GM23338 (cell line): ENCODE measurements at regions not wholly inside any gene's neighbourhood (a gene's known extent, or its start where the extent isn't known, plus 50 kb on each side); places are given as distances from the start of the nearest gene placed in this dataset.

Experiments used
- ATAC-seq: fragments of 200-7000 bp; cut with Tn5 transposase; 3 replicates; pipeline ENCODE4 v1.9.1; 2020
- DNase-seq: peaks from one replicate; pipeline ENCODE4 v3.0.0-alpha.2; 2015; ENCODE audit warnings: low spot score
- H2AFZ ChIP-seq: fragments of 200-600 bp; sonication (generic); 2 replicates; pipeline ENCODE4 v1.8.0; 2016; ENCODE audit warnings: antibody characterized with exemption, mild to moderate bottlenecking, moderate library complexity
- H3F3A ChIP-seq: fragments of 200-600 bp; sonication (generic); replicated peaks from 2 replicates; pipeline ENCODE4 v1.8.0; 2017; ENCODE audit warnings: antibody characterized with exemption, mixed run types, low read depth
- H3K27ac ChIP-seq: fragments of 200-600 bp; sonication (generic); 2 replicates; pipeline ENCODE4 v1.6.1; 2016; ENCODE audit warnings: low read depth
- H3K27me3 ChIP-seq: fragments of 200-600 bp; sonication (generic); 2 replicates; pipeline ENCODE4 v1.8.0; 2016; ENCODE audit warnings: mild to moderate bottlenecking, mixed run types, moderate library complexity; ENCODE audit not compliant: insufficient read depth
- H3K36me3 ChIP-seq: fragments of 200-600 bp; sonication (generic); 2 replicates; pipeline ENCODE4 v1.8.0; 2016; ENCODE audit warnings: mild to moderate bottlenecking; ENCODE audit not compliant: insufficient read depth
- H3K4me1 ChIP-seq: fragments of 200-600 bp; sonication (generic); 2 replicates; pipeline ENCODE4 v1.8.0; 2016; ENCODE audit warnings: mild to moderate bottlenecking, moderate library complexity; ENCODE audit not compliant: insufficient read depth
- H3K4me2 ChIP-seq: fragments of 200-600 bp; sonication (generic); 2 replicates; pipeline ENCODE4 v1.7.1; 2017; ENCODE audit warnings: mixed run types
- H3K4me3 ChIP-seq: fragments of 200-600 bp; sonication (generic); 2 replicates; pipeline ENCODE4 v1.6.1; 2016; ENCODE audit warnings: mixed run types
- H3K79me2 ChIP-seq: fragments of 200-600 bp; sonication (generic); replicated peaks from 2 replicates; pipeline ENCODE4 v1.8.0; 2017; ENCODE audit warnings: mild to moderate bottlenecking; ENCODE audit not compliant: insufficient read depth
- H3K9me2 ChIP-seq: fragments of 200-600 bp; sonication (generic); 2 replicates; pipeline ENCODE4 v1.8.0; 2017; ENCODE audit not compliant: insufficient read depth
- H4K20me1 ChIP-seq: fragments of 200-600 bp; sonication (generic); replicated peaks from 2 replicates; pipeline ENCODE4 v1.8.0; 2017; ENCODE audit warnings: mild to moderate bottlenecking; ENCODE audit not compliant: insufficient read depth
- H3K27ac Mint-ChIP-seq: 2 replicates; pipeline ENCODE4 v1.8.0; 2020; ENCODE audit warnings: inconsistent platforms, mild to moderate bottlenecking, moderate library complexity, mixed read lengths
- H3K27me3 Mint-ChIP-seq: 3 replicates; pipeline ENCODE4 v1.8.0; 2022; ENCODE audit warnings: low read depth, mild to moderate bottlenecking, moderate library complexity, mixed read lengths, inconsistent platforms; ENCODE audit not compliant: insufficient read depth, poor library complexity
- H3K36me3 Mint-ChIP-seq: 3 replicates; pipeline ENCODE4 v1.8.0; 2021; ENCODE audit warnings: low read depth, mild to moderate bottlenecking, inconsistent platforms, moderate library complexity, mixed read lengths
- H3K4me1 Mint-ChIP-seq: 3 replicates; pipeline ENCODE4 v1.8.0; 2020; ENCODE audit warnings: mild to moderate bottlenecking, inconsistent platforms, mixed read lengths
- H3K4me3 Mint-ChIP-seq: 3 replicates; pipeline ENCODE4 v1.8.0; 2021; ENCODE audit warnings: moderate library complexity, mild to moderate bottlenecking, inconsistent platforms, mixed read lengths
- H3K9me3 Mint-ChIP-seq: 3 replicates; pipeline ENCODE4 v1.8.0; 2020; ENCODE audit warnings: moderate library complexity, mild to moderate bottlenecking, inconsistent platforms, mixed read lengths
- EZH2 ChIP-seq: fragments of 200-600 bp; sonication (generic); IDR thresholded peaks from one replicate; pipeline ENCODE4 v1.8.0; 2017; ENCODE audit warnings: antibody characterized with exemption, mild to moderate bottlenecking, low read depth; ENCODE audit not compliant: unreplicated experiment
- JUNB ChIP-seq: IDR thresholded peaks from one replicate; pipeline ENCODE4 v1.6.1; 2016; ENCODE audit warnings: antibody characterized with exemption; ENCODE audit not compliant: unreplicated experiment
- NANOG ChIP-seq: IDR thresholded peaks from 2 replicates; pipeline ENCODE4 v1.6.1; 2016; ENCODE audit warnings: antibody characterized with exemption, borderline replicate concordance
- STAT1 ChIP-seq: IDR thresholded peaks from one replicate; pipeline ENCODE4 v1.6.1; 2016; ENCODE audit warnings: antibody characterized with exemption; ENCODE audit not compliant: unreplicated experiment
- ZNF114 ChIP-seq: fragments of 250-450 bp; sonication (Bioruptor Pico); IDR thresholded peaks from 2 replicates; pipeline ENCODE4 v1.5.0; 2020; ENCODE audit warnings: mild to moderate bottlenecking, moderate library complexity
- ZNF331 ChIP-seq: fragments of 250-450 bp; sonication (Bioruptor Pico); IDR thresholded peaks from 2 replicates; pipeline ENCODE4 v1.5.0; 2020; ENCODE audit warnings: low read depth, mild to moderate bottlenecking, moderate library complexity
- TF ChIP-seq, protein P1 (sequence below): fragments of 250-450 bp; sonication (Bioruptor Pico); IDR thresholded peaks from 2 replicates; pipeline ENCODE4 v1.5.0; 2020; ENCODE audit warnings: mild to moderate bottlenecking, moderate library complexity
- TF ChIP-seq, protein P2 (sequence below): IDR thresholded peaks from one replicate; pipeline ENCODE4 v1.6.1; 2018; ENCODE audit warnings: antibody characterized with exemption; ENCODE audit not compliant: unreplicated experiment
- TF ChIP-seq, protein P3 (sequence below), 2 experiments: fragments of 200-600 bp in 1 of 2; sonication (generic) in 1 of 2; conservative IDR thresholded peaks; 2 replicates each; pipeline versions ENCODE4 v1.5.1 to v1.6.1; 2016 to 2017; ENCODE audit warnings: antibody characterized with exemption in 2 of 2, low read depth in 2 of 2, mild to moderate bottlenecking in 2 of 2, moderate library complexity in 1 of 2

DNA sequence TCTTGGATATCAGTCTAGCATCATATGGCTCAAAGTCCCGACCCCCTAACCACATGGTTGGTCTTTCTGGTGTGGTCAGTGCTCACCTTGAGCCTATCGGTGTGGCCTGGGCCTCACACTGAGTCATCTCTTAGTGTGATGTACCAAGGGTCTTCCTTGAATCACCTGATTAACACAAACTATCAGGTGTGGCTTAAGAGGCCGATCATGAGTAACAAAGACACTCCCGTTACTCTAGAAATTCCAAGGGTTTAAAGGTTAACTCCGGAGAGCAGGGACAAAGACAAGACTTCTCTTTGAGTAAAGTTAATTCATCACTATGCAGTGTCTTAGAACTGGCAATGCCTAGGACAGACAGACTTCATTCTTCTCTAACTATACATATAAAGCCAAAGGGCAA lies 52.3 kb upstream of the ARMC3 start:
- no peaks in the 10 kb centered on the region; the same call in 2 of the 3 replicates for H3K9me3 Mint-ChIP-seq
- Histone ChIP-seq H3K9me2 (peaks cover 11% of the 10 kb centered on the region; the same call in 1 of the 2 replicates), H3K4me2 (peak overlapping the region; percentile 5; the same call in 1 of the 2 replicates), H4K20me1 (no peaks in the 10 kb centered on the region), H3K36me3 (no peaks in the 10 kb centered on the region), H3K4me1 (peaks cover 51% of the 10 kb centered on the region), H3K4me3 (no peak overlapping the region), H3K27ac (0 out of 2 replicates have a peak overlapping the region, but pooled peaks have one; percentile 18), H3K79me2 (no peaks in the 10 kb centered on the region), H3K27me3 (no peaks in the 10 kb centered on the region), H2AFZ (no peak overlapping the region), H3F3A (0 out of 2 replicates have a peak, but pooled peaks cover 4% of the 10 kb centered on the region)
- peak; percentile 45 for ATAC-seq
- DNase-seq: peak; percentile 34
- H3K36me3 Mint-ChIP-seq: no peaks in the 10 kb centered on the region
- H3K4me3 Mint-ChIP-seq: no peak overlapping the region; the same call in 2 of the 3 replicates
- peaks cover 45% of the 10 kb centered on the region for H3K4me1 Mint-ChIP-seq
- TF ChIP-seq ZNF331: no peak
- TF ChIP-seq, protein P1, sequence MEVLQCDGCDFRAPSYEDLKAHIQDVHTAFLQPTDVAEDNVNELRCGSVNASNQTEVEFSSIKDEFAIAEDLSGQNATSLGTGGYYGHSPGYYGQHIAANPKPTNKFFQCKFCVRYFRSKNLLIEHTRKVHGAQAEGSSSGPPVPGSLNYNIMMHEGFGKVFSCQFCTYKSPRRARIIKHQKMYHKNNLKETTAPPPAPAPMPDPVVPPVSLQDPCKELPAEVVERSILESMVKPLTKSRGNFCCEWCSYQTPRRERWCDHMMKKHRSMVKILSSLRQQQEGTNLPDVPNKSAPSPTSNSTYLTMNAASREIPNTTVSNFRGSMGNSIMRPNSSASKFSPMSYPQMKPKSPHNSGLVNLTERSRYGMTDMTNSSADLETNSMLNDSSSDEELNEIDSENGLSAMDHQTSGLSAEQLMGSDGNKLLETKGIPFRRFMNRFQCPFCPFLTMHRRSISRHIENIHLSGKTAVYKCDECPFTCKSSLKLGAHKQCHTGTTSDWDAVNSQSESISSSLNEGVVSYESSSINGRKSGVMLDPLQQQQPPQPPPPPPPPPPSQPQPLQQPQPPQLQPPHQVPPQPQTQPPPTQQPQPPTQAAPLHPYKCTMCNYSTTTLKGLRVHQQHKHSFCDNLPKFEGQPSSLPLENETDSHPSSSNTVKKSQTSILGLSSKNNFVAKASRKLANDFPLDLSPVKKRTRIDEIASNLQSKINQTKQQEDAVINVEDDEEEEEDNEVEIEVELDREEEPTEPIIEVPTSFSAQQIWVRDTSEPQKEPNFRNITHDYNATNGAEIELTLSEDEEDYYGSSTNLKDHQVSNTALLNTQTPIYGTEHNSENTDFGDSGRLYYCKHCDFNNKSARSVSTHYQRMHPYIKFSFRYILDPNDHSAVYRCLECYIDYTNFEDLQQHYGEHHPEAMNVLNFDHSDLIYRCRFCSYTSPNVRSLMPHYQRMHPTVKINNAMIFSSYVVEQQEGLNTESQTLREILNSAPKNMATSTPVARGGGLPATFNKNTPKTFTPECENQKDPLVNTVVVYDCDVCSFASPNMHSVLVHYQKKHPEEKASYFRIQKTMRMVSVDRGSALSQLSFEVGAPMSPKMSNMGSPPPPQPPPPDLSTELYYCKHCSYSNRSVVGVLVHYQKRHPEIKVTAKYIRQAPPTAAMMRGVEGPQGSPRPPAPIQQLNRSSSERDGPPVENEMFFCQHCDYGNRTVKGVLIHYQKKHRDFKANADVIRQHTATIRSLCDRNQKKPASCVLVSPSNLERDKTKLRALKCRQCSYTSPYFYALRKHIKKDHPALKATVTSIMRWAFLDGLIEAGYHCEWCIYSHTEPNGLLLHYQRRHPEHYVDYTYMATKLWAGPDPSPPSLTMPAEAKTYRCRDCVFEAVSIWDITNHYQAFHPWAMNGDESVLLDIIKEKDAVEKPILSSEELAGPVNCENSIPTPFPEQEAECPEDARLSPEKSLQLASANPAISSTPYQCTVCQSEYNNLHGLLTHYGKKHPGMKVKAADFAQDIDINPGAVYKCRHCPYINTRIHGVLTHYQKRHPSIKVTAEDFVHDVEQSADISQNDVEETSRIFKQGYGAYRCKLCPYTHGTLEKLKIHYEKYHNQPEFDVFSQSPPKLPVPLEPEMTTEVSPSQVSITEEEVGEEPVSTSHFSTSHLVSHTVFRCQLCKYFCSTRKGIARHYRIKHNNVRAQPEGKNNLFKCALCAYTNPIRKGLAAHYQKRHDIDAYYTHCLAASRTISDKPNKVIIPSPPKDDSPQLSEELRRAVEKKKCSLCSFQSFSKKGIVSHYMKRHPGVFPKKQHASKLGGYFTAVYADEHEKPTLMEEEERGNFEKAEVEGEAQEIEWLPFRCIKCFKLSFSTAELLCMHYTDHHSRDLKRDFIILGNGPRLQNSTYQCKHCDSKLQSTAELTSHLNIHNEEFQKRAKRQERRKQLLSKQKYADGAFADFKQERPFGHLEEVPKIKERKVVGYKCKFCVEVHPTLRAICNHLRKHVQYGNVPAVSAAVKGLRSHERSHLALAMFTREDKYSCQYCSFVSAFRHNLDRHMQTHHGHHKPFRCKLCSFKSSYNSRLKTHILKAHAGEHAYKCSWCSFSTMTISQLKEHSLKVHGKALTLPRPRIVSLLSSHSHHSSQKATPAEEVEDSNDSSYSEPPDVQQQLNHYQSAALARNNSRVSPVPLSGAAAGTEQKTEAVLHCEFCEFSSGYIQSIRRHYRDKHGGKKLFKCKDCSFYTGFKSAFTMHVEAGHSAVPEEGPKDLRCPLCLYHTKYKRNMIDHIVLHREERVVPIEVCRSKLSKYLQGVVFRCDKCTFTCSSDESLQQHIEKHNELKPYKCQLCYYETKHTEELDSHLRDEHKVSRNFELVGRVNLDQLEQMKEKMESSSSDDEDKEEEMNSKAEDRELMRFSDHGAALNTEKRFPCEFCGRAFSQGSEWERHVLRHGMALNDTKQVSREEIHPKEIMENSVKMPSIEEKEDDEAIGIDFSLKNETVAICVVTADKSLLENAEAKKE: no peak
- TF ChIP-seq STAT1: no peak
- TF ChIP-seq JUNB: no peak
- no peaks in the 10 kb centered on the region for H3K27me3 Mint-ChIP-seq
- H3K27ac Mint-ChIP-seq: peak overlapping the region; percentile 73

DNA sequence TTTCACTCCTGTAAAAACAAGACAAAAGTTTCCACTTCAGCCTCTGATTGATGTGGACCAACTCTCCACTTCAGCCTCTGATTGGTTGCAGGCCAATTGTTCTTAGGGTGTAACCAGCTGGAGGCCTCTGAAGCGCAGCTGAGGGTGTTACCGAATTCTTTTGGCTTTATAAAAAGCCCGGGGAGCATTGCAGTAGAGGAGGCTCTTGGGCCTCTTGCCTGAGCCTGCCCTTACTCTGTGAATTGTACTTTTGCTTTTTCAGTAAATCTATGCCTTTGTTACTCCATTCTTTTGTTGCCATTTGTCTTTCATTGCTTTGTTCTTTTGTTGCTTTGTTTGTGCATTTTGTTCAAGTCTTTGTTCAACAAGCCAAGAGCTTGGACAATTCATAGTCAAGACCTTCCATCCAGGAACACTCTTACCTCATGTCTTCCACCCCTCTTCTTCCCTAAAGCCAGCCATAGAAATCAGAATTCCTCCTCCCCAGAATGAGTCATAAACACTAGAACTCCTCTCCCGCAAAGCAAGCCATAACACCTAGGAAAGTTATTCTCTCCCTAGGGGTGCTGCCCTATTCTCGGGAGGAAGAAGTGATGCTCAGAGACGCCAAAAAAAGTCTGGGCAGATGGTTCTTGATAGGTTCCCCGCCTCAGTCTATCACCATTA lies 53.5 kb upstream of the ARMC3 start:
- Histone ChIP-seq H3K79me2 (no peaks in the 10 kb centered on the region), H3K4me2 (0 out of 2 replicates have a peak overlapping the region, but pooled peaks have one; percentile 1), H3K9me2 (peaks cover 11% of the 10 kb centered on the region; the same call in 1 of the 2 replicates), H3K27ac (no peak overlapping the region), H3K4me3 (no peak overlapping the region), H3K4me1 (peaks cover 51% of the 10 kb centered on the region), H4K20me1 (no peaks in the 10 kb centered on the region), H3F3A (0 out of 2 replicates have a peak, but pooled peaks cover 4% of the 10 kb centered on the region), H3K27me3 (no peaks in the 10 kb centered on the region), H3K36me3 (no peaks in the 10 kb centered on the region), H2AFZ (no peak overlapping the region)
- Mint-ChIP-seq H3K27ac (no peak overlapping the region), H3K4me3 (no peak overlapping the region), H3K4me1 (peaks cover 45% of the 10 kb centered on the region), H3K27me3 (peaks cover 4% of the 10 kb centered on the region), H3K36me3 (no peaks in the 10 kb centered on the region), H3K9me3 (no peaks in the 10 kb centered on the region; the same call in 2 of the 3 replicates)
- DNase-seq (no peak), ATAC-seq (peak; percentile 60)
- TF ChIP-seq, protein P2, sequence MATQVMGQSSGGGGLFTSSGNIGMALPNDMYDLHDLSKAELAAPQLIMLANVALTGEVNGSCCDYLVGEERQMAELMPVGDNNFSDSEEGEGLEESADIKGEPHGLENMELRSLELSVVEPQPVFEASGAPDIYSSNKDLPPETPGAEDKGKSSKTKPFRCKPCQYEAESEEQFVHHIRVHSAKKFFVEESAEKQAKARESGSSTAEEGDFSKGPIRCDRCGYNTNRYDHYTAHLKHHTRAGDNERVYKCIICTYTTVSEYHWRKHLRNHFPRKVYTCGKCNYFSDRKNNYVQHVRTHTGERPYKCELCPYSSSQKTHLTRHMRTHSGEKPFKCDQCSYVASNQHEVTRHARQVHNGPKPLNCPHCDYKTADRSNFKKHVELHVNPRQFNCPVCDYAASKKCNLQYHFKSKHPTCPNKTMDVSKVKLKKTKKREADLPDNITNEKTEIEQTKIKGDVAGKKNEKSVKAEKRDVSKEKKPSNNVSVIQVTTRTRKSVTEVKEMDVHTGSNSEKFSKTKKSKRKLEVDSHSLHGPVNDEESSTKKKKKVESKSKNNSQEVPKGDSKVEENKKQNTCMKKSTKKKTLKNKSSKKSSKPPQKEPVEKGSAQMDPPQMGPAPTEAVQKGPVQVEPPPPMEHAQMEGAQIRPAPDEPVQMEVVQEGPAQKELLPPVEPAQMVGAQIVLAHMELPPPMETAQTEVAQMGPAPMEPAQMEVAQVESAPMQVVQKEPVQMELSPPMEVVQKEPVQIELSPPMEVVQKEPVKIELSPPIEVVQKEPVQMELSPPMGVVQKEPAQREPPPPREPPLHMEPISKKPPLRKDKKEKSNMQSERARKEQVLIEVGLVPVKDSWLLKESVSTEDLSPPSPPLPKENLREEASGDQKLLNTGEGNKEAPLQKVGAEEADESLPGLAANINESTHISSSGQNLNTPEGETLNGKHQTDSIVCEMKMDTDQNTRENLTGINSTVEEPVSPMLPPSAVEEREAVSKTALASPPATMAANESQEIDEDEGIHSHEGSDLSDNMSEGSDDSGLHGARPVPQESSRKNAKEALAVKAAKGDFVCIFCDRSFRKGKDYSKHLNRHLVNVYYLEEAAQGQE: no peak
- no peak for TF ChIP-seq STAT1
- TF ChIP-seq ZNF114 (CRISPR knock-in tag): no peak
- TF ChIP-seq, protein P3, sequence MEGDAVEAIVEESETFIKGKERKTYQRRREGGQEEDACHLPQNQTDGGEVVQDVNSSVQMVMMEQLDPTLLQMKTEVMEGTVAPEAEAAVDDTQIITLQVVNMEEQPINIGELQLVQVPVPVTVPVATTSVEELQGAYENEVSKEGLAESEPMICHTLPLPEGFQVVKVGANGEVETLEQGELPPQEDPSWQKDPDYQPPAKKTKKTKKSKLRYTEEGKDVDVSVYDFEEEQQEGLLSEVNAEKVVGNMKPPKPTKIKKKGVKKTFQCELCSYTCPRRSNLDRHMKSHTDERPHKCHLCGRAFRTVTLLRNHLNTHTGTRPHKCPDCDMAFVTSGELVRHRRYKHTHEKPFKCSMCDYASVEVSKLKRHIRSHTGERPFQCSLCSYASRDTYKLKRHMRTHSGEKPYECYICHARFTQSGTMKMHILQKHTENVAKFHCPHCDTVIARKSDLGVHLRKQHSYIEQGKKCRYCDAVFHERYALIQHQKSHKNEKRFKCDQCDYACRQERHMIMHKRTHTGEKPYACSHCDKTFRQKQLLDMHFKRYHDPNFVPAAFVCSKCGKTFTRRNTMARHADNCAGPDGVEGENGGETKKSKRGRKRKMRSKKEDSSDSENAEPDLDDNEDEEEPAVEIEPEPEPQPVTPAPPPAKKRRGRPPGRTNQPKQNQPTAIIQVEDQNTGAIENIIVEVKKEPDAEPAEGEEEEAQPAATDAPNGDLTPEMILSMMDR (conservative IDR thresholded peaks at IDR 0.05; ENCODE audit: low read depth in 2 of 2): no peak
- TF ChIP-seq NANOG: no peak
- no peak for TF ChIP-seq ZNF331
- TF ChIP-seq JUNB: no peak
- no peak for TF ChIP-seq EZH2
